NCI-H187 (cell line): ENCODE measurements at regions not wholly inside any gene's neighbourhood (a gene's known extent, or its start where the extent isn't known, plus 50 kb on each side); places are given as distances from the start of the nearest gene placed in this dataset.
"Not testable (repeated sequence)": the region's sequence is repeated elsewhere in the genome, so short reads cannot be mapped to it uniquely, and the experiment has no call there.

ENCODE experiments used
- DNase-seq, 2 experiments: peaks; one replicate each; lab custom pipeline; 2025; lab: John Stamatoyannopoulos, UW

- DNase-seq: not testable (repeated sequence)
Observed at GRCh38 chr4:187671521-187671920, 324.1 kb upstream of the ZFP42 start.

- DNase-seq: not testable (repeated sequence)
Observed at GRCh38 chr4:187671958-187672357, 323.6 kb upstream of the ZFP42 start.

GRCh38 chr4:187672526-187672925, 323.0 kb upstream of the ZFP42 start:
- DNase-seq: not testable (repeated sequence)

- no peak for DNase-seq
Observed at GRCh38 chr4:187679450-187679849, 316.1 kb upstream of the ZFP42 start.

GRCh38 chr4:187685247-187685646, 310.3 kb upstream of the ZFP42 start:
- no peak for DNase-seq

GRCh38 chr4:187687697-187688096, 307.9 kb upstream of the ZFP42 start:
- DNase-seq: no peak

DNA sequence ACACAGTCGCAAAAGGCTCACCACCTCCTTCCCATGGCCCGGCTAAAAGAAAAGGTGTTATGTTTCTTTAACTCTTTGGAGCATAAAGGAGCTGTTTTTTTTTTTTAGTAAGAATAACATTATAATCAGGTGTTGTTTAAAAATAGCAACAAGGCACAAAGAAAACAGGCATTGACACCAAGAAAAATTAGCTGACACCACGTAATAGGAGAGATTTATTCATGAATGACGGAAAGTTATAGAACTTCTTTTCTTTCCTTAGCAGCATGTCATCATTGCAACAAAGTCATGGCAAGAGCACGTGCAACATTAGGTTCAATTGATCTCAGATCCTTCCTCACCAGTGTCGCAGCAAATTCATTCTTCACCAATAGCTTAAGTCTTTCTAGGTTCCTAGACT, 302.9 kb upstream of the ZFP42 start:
- DNase-seq: no peak

DNA sequence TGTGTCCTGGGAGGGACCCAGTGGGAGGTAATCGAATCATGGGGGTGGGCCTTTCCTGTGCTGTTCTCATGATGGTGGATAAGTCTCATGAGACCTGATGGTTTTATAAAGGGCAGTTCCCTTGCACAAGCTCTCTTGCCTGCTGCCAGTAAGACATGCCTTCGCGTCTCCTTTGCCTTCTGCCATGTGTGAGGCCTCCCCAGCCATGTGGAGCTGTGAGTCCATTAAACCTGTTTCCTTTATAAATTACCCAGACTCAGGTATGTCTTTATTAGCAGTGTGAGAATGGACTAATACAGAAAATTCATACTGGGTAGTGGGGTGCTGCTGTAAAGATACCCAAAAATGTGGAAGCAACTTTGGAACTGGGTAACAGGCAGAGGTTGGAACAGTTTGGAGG, 300.0 kb upstream of the ZFP42 start:
- DNase-seq: not testable (repeated sequence)

GRCh38 chr4:187711586-187711985, 284.0 kb upstream of the ZFP42 start:
- no peak for DNase-seq

GRCh38 chr4:187714957-187715356, 280.6 kb upstream of the ZFP42 start:
- no peak for DNase-seq

- no peak for DNase-seq
Observed at GRCh38 chr4:187715466-187715865, 280.1 kb upstream of the ZFP42 start.

DNA sequence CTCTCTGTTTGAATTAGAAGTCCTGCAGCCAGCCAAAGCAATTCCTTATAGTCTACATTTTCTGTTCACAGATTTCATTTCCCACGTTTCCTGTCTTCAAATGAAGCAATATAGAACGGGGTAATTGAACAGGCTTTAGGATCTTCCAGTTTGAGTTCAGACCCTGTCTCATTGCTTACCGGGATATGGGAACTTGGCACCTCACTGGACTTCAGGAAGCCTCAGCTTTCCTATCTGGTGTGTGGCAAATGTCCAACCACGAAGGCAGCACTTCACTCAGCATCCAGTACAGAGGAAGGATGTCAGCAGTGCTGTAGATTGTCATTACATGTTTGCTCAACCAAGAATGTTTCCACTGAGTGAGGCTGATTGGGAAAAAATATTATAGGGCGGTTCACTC, 271.1 kb upstream of the ZFP42 start:
- DNase-seq: no peak

DNA sequence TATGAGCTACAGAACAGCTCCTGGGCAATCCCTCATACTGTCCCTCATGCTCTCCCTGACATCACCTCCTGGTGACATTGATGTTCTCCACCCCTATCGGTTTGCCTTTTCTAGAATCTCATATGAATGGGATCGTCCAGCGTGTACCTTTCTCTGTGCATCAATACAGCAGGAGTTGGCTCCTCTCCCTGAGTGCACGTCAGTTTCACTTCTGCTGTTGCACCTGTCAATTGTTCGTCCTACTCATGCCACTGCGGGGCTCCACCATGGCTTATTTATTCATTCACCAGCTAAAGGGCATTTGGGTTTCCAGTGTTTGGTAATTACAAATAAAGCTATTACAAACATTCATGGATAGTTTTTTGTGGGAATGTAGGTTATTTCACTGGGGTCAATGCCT, 269.1 kb upstream of the ZFP42 start:
- DNase-seq: no peak

- no peak for DNase-seq
Observed at GRCh38 chr4:187732524-187732923, 263.0 kb upstream of the ZFP42 start.

- DNase-seq: no peak
Observed at GRCh38 chr4:187739771-187740170, 255.8 kb upstream of the ZFP42 start.

DNA sequence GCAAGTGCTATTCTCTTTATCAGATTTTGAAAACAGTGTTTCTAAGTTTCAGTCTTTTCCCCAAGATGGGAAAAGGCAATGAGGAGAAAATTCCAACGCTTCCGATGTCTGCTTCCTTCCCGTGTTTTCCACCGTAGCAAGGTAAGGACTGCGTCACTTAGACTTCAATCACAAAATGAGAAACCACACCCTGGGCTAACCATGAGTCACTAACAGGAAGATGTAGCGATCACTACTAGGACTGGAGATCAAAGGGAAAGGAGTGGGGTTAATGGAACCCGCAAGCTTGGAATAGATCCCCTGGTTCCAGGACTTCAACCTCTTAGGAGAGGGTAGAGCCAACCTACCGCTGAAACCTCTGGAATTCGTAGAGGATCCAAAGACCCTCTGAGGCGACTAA, 250.7 kb upstream of the ZFP42 start:
- DNase-seq: no peak

- DNase-seq: not testable (repeated sequence)
Observed at GRCh38 chr4:187750652-187751051, 244.9 kb upstream of the ZFP42 start.

DNA sequence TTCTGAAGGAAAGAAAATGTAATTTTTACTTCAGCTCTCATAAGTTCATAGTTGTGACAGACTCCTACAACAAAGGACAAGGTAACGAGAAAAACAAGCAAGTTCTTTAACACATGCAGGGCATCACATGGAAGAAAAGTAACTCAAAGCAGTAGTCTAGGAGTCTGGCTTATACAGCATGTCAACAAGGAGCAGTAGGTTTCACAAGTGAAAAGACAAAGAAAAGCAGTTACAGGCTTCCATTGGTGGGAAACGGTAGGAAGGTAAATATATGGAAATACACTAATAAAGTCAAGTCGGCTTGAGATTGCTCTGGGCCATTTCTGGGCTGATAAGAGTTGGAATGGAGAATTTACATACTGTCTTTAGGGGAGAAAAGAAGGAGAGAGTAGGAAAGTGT, 228.4 kb upstream of the ZFP42 start:
- no peak for DNase-seq

DNA sequence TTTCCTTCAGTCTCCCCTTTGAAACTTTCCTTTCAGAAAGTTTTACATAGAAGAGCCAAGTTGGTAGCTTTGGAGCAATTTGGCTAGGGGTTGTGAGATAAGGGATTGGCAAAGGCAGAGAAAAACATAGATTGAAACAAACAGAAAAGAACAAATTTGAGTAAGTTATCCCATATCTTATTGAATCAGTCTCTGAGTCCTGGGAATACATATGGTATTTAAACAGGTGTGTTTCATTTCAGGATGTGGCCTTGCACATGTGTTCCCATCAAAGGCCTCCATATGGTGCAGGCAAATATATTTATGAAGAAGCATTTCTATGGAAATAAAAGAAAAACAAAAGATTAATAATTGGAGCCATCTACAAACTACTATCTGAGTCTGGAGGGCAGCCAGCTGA, 227.9 kb upstream of the ZFP42 start:
- DNase-seq: no peak

DNA sequence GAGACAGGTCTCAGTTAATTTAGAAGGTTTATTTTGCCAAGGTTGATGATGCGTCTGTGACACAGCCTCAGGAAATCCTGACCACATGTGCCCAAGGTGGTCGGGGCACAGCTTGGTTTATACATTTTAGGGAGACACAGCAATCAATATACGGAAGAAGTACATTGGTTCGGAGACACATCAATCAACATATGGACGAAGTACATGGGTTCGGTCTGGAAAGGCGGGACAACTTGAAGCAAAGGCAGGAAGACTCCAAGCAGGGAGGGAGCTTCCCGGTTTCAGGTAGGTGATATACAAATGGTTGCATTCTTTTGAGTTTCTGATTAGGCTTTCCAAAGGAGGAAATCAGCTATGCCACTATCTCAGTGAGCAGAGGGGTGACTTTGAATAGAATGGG, 225.2 kb upstream of the ZFP42 start:
- DNase-seq: no peak

- DNase-seq: no peak
Observed at GRCh38 chr4:187777954-187778353, 217.6 kb upstream of the ZFP42 start.

GRCh38 chr4:187780070-187780469, 215.5 kb upstream of the ZFP42 start:
- no peak for DNase-seq

DNA sequence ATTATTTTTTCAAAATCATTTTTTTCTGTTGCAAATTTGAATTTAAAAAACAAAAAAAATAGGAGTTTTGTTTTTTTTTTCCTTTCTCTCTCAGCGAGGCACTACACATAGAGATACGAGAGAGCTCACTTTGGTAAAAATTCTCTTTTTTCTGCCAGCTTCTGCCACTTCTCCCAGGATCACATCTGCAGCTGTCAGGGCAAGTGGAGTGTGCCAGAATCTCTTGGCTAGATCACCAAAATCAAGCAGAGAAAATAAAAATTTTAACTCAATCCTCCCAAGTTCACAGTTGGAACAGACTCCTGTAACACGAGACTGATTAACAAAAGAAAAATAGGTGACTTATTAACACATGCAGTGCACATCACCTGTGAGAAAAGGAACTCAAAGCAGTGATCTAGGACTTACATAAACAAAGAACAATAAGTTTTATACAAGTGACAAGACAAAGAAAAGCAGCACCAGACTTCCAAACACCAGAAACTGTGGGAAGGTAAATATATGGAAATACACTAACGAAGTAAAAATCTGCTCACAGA, 213.2 kb upstream of the ZFP42 start:
- no peak for DNase-seq

GRCh38 chr4:187786190-187786589, 209.4 kb upstream of the ZFP42 start:
- no peak for DNase-seq

DNA sequence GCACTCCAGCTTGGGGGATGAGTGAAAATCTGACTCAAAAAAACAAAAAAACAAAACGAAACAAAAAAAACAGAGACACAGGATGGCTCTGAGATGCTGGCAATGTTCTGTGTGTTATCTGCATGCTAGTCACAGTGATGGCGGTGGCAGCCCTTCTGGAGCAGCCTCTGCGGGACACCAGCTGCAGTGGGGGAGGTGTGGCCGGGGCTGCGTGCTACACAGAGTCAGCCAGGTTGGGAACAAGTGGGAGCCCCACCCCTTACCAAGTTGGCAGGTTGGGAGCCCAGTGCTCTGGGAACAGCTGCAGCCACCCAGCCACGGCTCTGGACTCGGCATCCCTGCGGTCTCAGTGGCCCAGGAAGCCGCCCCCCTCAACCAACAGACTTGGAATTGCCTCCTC, 206.5 kb upstream of the ZFP42 start:
- DNase-seq: no peak
